ENCODE measurements at regions not wholly inside any gene's neighbourhood (a gene's known extent, or its start where the extent isn't known, plus 50 kb on each side); places are given as distances from the start of the nearest gene placed in this dataset.

DNA sequence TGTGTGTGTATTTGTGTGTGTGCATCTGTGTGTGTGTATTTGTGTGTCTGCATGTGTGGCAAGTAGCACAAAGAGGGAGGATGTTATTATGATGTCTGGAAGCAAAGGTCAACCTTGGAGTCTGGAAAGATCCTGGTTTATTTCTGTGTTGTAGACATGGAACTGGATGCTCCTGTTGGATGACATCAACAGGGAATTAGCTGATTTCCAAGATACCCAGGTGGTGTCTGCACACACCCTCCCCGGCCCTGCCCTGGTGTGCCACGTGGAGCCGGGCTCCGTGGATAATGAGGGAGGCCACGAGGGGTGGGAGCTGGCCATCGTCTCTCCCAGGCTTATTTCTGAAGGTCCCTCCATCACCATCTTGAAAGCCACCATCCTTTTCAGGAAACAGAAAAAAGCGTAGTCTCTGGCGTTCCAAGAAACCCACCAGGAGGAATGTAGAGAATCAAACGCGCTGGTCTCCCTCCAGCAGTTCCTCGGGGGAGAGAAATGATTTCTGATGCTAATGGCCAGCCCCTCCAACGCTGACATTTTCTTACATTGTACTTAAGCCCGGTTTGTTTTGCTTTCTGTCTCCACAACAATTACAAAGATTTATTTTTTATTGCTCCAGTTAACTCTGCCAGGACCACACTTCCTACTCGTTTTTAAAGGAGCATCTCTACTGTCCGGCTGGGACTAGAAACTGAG is 93.3 kb downstream of the FOXL1 start:
- WGBS, 2 experiments (ENCODE audit: insufficient coverage in 2 of 2), result 80 to 82% methylated on average over 13 of the region's 15 CpGs
- Histone ChIP-seq H3K27ac (ENCODE audit: low read depth, low read length, severe bottlenecking) (no peak overlapping the region), H3K9me3 (ENCODE audit: control insufficient read depth, low read length) (no peaks in the 10 kb centered on the region), H3K4me3 (ENCODE audit: extremely low read depth, insufficient read depth, low read length, poor library complexity, severe bottlenecking) (no peak overlapping the region), H3K4me1 (ENCODE audit: control insufficient read depth, insufficient read depth, low read length, poor library complexity, severe bottlenecking) (peaks cover 43% of the 10 kb centered on the region), H3K36me3 (ENCODE audit: control insufficient read depth, insufficient read depth, low read length) (no peaks in the 10 kb centered on the region)

- Histone ChIP-seq H3K36me3 (ENCODE audit: control insufficient read depth, insufficient read depth, low read length) (no peaks in the 10 kb centered on the region), H3K27ac (ENCODE audit: low read depth, low read length, severe bottlenecking) (no peak overlapping the region), H3K4me1 (ENCODE audit: control insufficient read depth, insufficient read depth, low read length, poor library complexity, severe bottlenecking) (peaks cover 43% of the 10 kb centered on the region), H3K9me3 (ENCODE audit: control insufficient read depth, low read length) (no peaks in the 10 kb centered on the region), H3K4me3 (ENCODE audit: extremely low read depth, insufficient read depth, low read length, poor library complexity, severe bottlenecking) (no peak overlapping the region)
- WGBS, 2 experiments (ENCODE audit: insufficient coverage in 2 of 2), result 78 to 80% methylated on average over 15 to 16 of the region's 17 CpGs
Measured at GRCh38 chr16:86672179-86672863, 94.0 kb downstream of the FOXL1 start.

GRCh38 chr16:86673090-86673955 is 95.0 kb downstream of the FOXL1 start:
- H3K4me3 ChIP-seq (ENCODE audit: extremely low read depth, insufficient read depth, low read length, poor library complexity, severe bottlenecking), result no peak overlapping the region
- 87 to 95% methylated on average over 4 of the region's 4 CpGs for WGBS, 2 experiments (ENCODE audit: insufficient coverage in 2 of 2)
- H3K36me3 ChIP-seq (ENCODE audit: control insufficient read depth, insufficient read depth, low read length), result no peaks in the 10 kb centered on the region
- no peaks in the 10 kb centered on the region for H3K9me3 ChIP-seq (ENCODE audit: control insufficient read depth, low read length)
- H3K4me1 ChIP-seq (ENCODE audit: control insufficient read depth, insufficient read depth, low read length, poor library complexity, severe bottlenecking), result peaks cover 43% of the 10 kb centered on the region
- H3K27ac ChIP-seq (ENCODE audit: low read depth, low read length, severe bottlenecking), result no peak overlapping the region

GRCh38 chr16:86673956-86674453 is 95.7 kb downstream of the FOXL1 start:
- Histone ChIP-seq H3K36me3 (ENCODE audit: control insufficient read depth, insufficient read depth, low read length) (no peaks in the 10 kb centered on the region), H3K4me1 (ENCODE audit: control insufficient read depth, insufficient read depth, low read length, poor library complexity, severe bottlenecking) (peaks cover 38% of the 10 kb centered on the region), H3K9me3 (ENCODE audit: control insufficient read depth, low read length) (no peaks in the 10 kb centered on the region), H3K27ac (ENCODE audit: low read depth, low read length, severe bottlenecking) (no peak overlapping the region), H3K4me3 (ENCODE audit: extremely low read depth, insufficient read depth, low read length, poor library complexity, severe bottlenecking) (no peak overlapping the region)
- 68 to 80% methylated on average over 3 of the region's 3 CpGs for WGBS, 2 experiments (ENCODE audit: insufficient coverage in 2 of 2)

DNA sequence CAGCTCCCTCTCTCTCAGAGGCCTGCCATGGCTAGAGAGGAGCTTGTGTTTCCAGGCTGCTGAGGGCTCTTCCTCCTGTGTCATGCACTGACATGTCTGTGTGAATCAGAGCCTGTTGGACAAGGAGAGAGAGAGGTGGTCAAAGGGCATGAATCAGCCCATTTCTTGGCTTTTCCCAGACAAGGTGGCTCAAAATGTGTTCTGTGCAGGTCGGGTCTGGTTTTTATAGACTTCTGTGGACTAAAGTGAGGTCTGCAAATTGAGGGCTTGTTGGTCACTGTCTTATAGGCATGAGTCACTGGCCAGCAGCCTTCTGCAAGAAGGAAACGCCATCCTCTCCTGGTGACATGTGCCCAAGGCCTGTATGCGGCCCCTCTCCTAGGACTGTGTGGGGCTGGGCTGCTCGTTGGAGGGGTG is 97.9 kb downstream of the FOXL1 start:
- H3K4me1 ChIP-seq (ENCODE audit: control insufficient read depth, insufficient read depth, low read length, poor library complexity, severe bottlenecking), result peaks cover 33% of the 10 kb centered on the region
- H3K36me3 ChIP-seq (ENCODE audit: control insufficient read depth, insufficient read depth, low read length), result no peaks in the 10 kb centered on the region
- 86 to 88% methylated on average over 4 of the region's 4 CpGs for WGBS, 2 experiments (ENCODE audit: insufficient coverage in 2 of 2)
- no peak overlapping the region for H3K4me3 ChIP-seq (ENCODE audit: extremely low read depth, insufficient read depth, low read length, poor library complexity, severe bottlenecking)
- H3K27ac ChIP-seq (ENCODE audit: low read depth, low read length, severe bottlenecking), result no peak overlapping the region
- H3K9me3 ChIP-seq (ENCODE audit: control insufficient read depth, low read length), result peaks cover 4% of the 10 kb centered on the region

DNA sequence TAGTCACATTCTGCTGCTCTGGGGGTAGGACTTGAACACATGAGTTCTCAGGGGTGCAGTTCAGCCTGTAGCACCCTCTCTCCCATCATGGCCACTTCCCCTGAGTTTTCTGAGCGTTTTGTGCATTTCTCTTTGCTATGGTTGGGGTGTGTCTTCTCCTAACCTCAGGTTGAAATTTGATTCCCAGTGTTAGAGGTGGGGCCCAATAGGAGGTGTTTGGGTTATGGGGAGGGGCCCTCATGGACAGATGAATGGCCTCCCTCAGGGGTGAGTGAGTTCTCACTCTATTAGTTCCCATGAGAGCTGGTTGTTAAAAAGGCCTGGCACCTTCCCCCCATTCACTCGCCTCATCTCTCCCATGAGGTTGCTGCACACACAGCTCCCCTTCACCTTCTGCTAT is 101.1 kb downstream of the FOXL1 start:
- Histone ChIP-seq H3K27ac (ENCODE audit: low read depth, low read length, severe bottlenecking) (no peak overlapping the region), H3K9me3 (ENCODE audit: control insufficient read depth, low read length) (peaks cover 4% of the 10 kb centered on the region), H3K4me3 (ENCODE audit: extremely low read depth, insufficient read depth, low read length, poor library complexity, severe bottlenecking) (no peak overlapping the region), H3K36me3 (ENCODE audit: control insufficient read depth, insufficient read depth, low read length) (no peaks in the 10 kb centered on the region), H3K4me1 (ENCODE audit: control insufficient read depth, insufficient read depth, low read length, poor library complexity, severe bottlenecking) (peaks cover 30% of the 10 kb centered on the region)
- 100% methylated on average over 1 of the region's 2 CpGs for WGBS, 2 experiments (ENCODE audit: insufficient coverage in 2 of 2)

GRCh38 chr16:86680162-86680561 is 101.8 kb downstream of the FOXL1 start:
- Histone ChIP-seq H3K4me1 (ENCODE audit: control insufficient read depth, insufficient read depth, low read length, poor library complexity, severe bottlenecking) (peaks cover 30% of the 10 kb centered on the region), H3K36me3 (ENCODE audit: control insufficient read depth, insufficient read depth, low read length) (no peaks in the 10 kb centered on the region), H3K4me3 (ENCODE audit: extremely low read depth, insufficient read depth, low read length, poor library complexity, severe bottlenecking) (no peak overlapping the region), H3K9me3 (ENCODE audit: control insufficient read depth, low read length) (peaks cover 4% of the 10 kb centered on the region), H3K27ac (ENCODE audit: low read depth, low read length, severe bottlenecking) (no peak overlapping the region)
- WGBS, 2 experiments (ENCODE audit: insufficient coverage in 2 of 2), result 64 to 70% methylated on average over 2 to 3 of the region's 5 CpGs

GRCh38 chr16:86680661-86681030 is 102.3 kb downstream of the FOXL1 start:
- WGBS, 2 experiments (ENCODE audit: insufficient coverage in 2 of 2), result 88 to 94% methylated on average over 6 to 7 of the region's 8 CpGs
- peak overlapping the region; percentile 33 for H3K27ac ChIP-seq (ENCODE audit: low read depth, low read length, severe bottlenecking)
- H3K4me3 ChIP-seq (ENCODE audit: extremely low read depth, insufficient read depth, low read length, poor library complexity, severe bottlenecking), result no peak overlapping the region
- H3K4me1 ChIP-seq (ENCODE audit: control insufficient read depth, insufficient read depth, low read length, poor library complexity, severe bottlenecking), result peaks cover 27% of the 10 kb centered on the region
- H3K36me3 ChIP-seq (ENCODE audit: control insufficient read depth, insufficient read depth, low read length), result no peaks in the 10 kb centered on the region
- peaks cover 4% of the 10 kb centered on the region for H3K9me3 ChIP-seq (ENCODE audit: control insufficient read depth, low read length)

- WGBS, 2 experiments (ENCODE audit: insufficient coverage in 2 of 2), result 94% methylated on average over 25 to 28 of the region's 37 CpGs
- H3K4me3 ChIP-seq (ENCODE audit: extremely low read depth, insufficient read depth, low read length, poor library complexity, severe bottlenecking), result no peak overlapping the region
- no peak overlapping the region for H3K27ac ChIP-seq (ENCODE audit: low read depth, low read length, severe bottlenecking)
- H3K4me1 ChIP-seq (ENCODE audit: control insufficient read depth, insufficient read depth, low read length, poor library complexity, severe bottlenecking), result peaks cover 22% of the 10 kb centered on the region
- H3K9me3 ChIP-seq (ENCODE audit: control insufficient read depth, low read length), result peaks cover 4% of the 10 kb centered on the region
- H3K36me3 ChIP-seq (ENCODE audit: control insufficient read depth, insufficient read depth, low read length), result no peaks in the 10 kb centered on the region
Measured at GRCh38 chr16:86681031-86681756, 102.8 kb downstream of the FOXL1 start.

DNA sequence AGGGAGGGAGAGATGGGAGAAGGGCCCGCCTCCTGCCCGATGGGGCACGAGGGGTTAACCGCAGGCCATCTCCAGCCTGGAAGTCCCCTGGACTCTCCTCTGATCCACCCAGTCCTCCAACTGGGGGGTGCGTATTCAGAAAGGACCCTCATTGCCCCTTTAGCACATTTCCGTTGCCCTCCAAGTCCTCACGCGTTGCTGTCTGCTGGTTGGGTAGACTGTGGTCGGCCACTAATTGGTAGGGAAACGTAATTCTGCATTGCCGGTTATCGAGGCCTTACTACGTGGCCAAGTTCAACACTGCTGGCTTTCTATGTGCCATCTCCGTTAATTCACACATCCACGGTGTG is 103.4 kb downstream of the FOXL1 start:
- 88 to 99% methylated on average over 11 to 14 of the region's 15 CpGs for WGBS, 2 experiments (ENCODE audit: insufficient coverage in 2 of 2)
- Histone ChIP-seq H3K4me1 (ENCODE audit: control insufficient read depth, insufficient read depth, low read length, poor library complexity, severe bottlenecking) (peaks cover 18% of the 10 kb centered on the region), H3K27ac (ENCODE audit: low read depth, low read length, severe bottlenecking) (no peak overlapping the region), H3K9me3 (ENCODE audit: control insufficient read depth, low read length) (peaks cover 4% of the 10 kb centered on the region), H3K4me3 (ENCODE audit: extremely low read depth, insufficient read depth, low read length, poor library complexity, severe bottlenecking) (no peak overlapping the region), H3K36me3 (ENCODE audit: control insufficient read depth, insufficient read depth, low read length) (no peaks in the 10 kb centered on the region)
